GM21528 (cell line): ENCODE measurements at regions not wholly inside any gene's neighbourhood (a gene's known extent, or its start where the extent isn't known, plus 50 kb on each side); places are given as distances from the start of the nearest gene placed in this dataset.

Experiments
- ATAC-seq: cut with Tn5 transposase; IDR thresholded peaks from one replicate; pipeline ENCODE4 v1.9.1; 2021; ENCODE audit warnings: mild to moderate bottlenecking, moderate library complexity; ENCODE audit not compliant: unreplicated experiment, low FRiP score

GRCh38 chr7:23970193-23970592 is 260.2 kb downstream of the STK31 start:
- no peak for ATAC-seq

DNA sequence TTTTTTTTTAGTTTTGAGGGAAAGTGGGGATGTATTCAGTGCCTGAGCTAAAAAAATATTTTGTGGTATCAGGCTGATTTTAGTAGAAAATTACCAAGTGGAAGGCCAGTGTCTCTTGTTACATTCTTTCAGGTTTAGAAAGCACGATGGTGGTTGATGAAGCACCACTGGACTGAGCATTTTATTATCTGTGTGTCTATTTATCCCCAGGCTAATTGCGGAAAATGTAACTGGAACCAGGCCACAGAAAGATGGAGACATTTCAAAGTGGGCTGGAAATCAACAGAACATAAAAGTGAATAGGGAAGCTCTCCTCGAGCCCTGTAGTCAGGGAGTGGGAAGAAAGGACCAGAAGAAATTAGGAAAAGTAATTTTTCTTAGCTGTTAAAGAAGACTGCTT is 261.0 kb downstream of the STK31 start:
- ATAC-seq: no peak

DNA sequence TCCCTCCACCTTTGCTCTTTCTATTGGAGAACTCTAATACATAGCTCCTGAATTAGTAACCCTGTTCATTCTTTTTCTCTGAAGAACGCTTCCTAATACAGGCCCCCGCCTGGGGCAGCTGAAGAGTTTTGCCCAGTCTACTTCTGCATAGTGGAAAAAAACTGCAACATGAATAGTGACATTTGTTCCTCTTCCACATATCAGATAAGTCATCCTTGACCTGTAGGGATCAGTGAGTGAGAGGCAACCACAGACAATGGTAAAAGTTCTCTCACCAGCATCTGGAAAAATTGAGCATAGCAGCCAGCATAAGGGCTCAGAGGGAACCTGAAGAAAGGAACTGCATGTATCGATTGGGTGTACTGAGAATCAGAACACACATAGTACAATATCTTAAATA is 262.0 kb downstream of the STK31 start:
- ATAC-seq: no peak

DNA sequence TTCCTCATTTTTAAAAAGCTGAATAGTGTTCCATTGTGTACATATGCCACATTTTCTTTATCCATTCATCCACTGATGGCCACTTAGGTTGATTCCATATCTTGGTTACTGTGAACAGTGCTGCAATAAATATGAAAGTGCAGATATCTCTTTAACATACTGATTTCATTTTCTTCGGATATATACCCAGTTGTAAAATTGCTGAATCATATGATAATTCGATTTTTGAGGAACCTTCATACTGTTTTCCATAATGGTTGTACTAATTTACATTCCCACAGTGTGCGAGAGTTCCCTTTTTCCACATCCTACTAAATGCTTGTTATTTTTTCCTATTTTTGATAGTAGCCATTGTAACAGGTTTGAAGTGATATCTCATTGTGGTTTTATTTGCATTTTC is 263.2 kb downstream of the STK31 start:
- no peak for ATAC-seq

- no peak for ATAC-seq
These were observed 270.1 kb downstream of the STK31 start for GRCh38 chr7:23980081-23980480.

DNA sequence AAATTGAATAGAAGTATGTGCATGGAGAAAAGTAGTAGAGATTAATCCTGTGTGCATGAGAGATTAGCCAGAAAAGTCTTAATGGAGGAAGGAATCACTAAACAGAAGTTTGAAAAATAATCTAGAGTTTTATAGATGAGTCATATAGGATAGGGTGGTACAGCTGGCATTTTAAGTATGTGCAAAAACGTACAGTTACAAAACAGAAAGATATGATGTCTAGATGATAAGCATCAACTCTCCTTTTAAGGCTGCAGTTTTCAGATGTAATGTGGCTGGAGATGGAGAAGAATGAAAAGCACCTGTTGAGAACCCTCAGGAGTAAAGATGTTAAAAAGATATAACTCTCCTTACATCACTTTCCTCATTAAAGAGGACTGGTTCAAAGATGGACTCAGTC is 271.3 kb downstream of the STK31 start:
- no peak for ATAC-seq

GRCh38 chr7:23981758-23982157 is 271.7 kb downstream of the STK31 start:
- ATAC-seq: no peak

- no peak for ATAC-seq
These were observed 278.5 kb upstream of the NPY start for GRCh38 chr7:24005517-24005916.

GRCh38 chr7:24010495-24010894 is 273.5 kb upstream of the NPY start:
- no peak for ATAC-seq

DNA sequence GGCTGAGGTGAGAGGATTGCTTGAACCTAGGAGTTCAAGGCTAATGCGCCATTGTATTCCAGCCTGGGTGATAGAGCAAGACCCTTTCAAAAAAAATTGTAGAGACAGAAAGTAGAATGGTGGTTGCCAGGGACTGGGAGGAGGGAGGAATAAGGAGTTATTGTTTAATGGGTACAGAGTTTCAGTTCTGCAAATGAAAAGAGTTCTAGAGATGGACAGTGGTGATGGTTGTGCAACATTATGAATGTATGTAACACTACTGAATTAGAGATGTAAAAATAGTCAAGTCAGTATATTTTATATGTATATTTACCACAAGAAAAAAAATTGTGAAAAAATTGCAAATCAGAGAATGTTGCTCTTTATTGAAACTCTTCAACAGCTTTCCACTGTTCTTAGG is 266.5 kb upstream of the NPY start:
- ATAC-seq: no peak

DNA sequence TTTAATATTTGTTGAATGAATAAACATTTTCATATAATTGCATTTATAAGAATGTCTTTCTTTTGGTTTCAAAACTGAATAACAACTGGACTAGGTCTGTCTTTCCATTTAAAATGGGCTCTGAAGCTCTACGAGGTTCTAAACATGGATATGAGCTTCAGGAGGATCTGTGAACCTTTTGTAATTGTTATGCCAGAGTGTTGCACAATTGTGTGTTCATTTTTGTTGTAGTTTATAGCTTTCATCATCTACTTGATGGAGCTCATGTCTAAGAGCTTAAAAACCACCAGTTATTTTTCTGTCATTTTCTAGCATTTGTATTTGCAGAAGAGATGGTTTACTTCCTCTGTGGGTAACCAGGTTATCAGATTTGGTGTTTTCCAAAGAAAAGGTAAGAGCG is 265.7 kb upstream of the NPY start:
- no peak for ATAC-seq

DNA sequence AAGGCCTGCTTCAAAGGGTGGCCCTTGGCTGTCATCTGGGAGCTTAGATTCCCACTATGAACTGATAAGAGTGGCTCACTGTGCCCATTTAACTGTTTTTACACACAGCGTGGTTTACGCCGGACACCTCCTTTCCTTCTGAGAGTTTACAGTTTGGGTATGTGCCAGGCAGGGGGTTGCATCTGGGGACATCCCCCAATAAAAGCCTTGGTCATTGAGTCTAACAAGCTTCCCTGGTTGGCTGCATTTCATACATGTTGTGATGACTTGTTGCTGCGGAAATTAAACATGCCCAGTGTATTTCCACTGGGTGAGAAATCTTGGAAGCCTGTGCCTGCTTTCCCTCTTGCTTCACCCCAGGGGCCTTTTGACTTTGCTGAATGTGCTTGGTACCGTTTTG is 264.1 kb upstream of the NPY start:
- no peak for ATAC-seq

DNA sequence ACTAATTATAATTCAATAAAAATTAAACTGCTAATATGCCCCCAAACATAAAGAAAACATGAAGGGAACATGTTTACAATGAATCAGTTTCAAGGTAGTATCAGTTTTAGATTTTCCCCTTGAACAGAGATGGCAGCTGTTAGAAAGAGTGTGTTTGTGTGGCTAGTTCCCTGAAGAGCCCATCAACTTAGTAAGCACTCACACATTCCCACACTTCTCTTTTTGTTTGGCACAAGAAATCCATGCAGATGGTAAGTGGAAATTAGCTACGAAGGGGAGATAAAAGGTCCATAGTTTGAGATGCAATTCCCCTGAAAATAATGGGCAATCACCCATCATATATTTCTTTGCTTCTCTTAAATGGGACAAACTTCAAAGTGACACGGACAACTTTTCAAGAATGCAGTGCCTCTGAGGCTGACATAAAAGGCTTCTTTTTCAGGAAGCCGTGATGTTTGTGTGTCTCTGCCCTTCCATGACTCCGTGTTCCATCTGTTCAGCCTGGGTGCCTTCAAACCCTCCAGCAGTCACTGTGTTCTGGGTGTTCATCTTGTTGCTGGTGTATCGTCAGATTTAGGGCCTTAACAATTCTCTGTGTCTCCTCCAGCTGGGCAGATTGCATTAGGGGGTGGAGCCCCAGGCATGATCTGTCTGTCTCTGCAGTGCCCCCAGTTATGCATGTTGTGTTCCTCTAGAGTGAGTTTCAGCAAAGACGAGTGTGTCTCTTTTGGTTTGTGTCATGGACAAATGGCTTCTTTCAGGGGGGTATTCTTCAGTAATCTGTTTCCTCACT is 259.5 kb upstream of the NPY start:
- ATAC-seq: no peak

DNA sequence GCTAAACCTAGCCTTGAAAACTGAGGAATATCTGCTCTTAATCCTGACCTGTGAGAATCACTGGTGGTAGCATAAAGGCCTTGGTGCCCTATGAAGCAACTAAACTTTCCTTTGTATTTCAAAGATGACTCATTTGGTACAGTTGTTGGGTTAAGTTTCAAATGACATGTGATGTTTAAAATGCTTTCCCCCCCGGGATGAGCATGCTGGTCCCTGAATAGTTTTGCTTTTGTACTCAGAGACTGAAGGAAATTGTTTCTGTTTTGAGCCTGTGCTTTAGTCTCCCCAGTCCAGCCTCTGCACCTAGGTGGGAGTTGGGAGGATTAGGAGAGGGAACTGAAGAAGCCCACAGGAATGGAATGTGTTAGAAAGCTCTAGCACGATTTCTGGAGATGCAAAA is 258.9 kb upstream of the NPY start:
- ATAC-seq: no peak

- no peak for ATAC-seq
These were observed 258.2 kb upstream of the NPY start for GRCh38 chr7:24025765-24026164.

- ATAC-seq: no peak
These were observed 257.6 kb upstream of the NPY start for GRCh38 chr7:24026351-24026750.

DNA sequence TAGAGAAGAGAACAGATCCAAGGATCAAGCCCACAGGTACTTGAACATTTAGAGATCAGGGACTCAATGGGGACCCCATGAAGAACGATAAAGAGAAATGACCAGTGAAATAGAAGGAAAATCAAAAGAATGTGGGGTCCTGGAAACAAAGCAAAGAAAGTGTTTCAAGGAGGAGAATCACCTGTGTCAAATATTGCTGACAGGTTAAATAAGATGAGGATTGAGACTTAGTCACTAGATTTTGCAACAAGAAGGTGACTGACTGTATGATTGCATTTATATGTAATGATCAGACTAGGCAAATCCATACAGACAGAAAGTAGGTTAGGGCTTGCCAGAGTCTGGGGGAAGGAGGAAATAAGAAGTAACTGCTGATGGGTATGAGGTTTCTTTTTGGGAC is 254.9 kb upstream of the NPY start:
- no peak for ATAC-seq

DNA sequence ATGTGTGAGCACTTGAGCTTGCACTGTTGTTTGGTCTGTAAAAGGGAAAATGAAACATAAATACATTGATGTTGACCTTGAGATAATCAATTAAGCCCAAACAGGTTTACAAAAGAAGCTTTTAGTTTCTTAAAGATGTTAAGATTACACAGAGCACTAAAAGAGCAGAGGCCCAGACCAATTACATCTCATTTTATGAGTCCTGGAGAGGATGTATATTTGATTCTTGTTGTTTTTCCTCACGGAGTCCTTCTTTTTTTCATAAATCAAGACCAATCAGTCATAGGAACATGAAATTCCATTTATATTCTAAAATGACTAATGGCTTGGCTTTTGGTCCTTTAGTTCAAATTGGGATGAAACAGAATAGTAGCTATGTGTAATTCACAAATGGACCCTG is 249.7 kb upstream of the NPY start:
- ATAC-seq: no peak

DNA sequence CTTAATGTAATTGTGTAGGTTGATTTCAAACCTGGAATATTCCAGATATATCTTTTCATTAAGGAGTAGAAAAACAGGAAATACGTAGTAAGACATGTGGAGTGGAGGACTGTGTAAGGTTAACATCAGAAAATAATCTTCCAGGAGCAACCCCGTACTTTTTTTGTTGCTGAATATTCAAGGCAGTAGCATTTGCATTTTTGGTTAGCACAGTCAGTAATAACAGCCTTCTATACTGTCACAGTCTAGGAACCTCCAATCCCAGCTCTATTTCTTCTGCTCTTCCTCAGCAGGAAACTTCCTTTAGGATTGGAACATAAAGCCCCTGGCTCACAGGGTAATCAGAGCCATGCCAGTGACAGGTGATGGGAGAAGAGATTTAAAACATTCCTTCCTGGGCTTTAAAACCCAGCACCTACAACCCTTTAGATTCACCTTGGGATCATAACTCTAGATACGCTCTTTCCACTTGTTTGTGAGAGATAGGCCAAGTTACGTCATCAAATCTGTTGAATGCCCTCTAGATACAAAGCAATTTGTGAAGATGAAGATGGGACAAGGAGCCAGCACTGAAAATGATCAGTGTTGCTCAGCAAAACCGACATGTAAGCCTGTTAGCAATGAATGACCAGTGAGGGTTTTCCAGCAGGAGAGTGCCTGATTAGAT is 248.5 kb upstream of the NPY start:
- ATAC-seq: no peak

DNA sequence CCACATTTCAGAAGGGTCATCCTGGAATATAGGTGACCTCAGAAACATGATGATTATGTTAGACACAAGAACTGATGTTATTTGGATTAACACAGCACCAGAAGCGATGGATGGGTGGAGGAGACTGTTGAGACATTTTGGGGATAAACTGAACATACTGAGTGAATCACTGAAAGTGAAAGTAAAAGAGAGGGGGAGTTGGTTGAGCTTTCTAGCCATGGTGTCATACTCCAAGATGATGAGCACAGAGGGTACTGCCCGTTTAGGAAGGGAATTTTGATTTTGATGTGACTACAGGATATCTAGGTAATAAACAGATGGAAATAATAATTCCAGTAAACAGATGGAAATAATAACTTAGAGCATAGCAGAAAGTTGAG is 248.0 kb upstream of the NPY start:
- no peak for ATAC-seq

- no peak for ATAC-seq
These were observed 245.0 kb upstream of the NPY start for GRCh38 chr7:24038993-24039392.

DNA sequence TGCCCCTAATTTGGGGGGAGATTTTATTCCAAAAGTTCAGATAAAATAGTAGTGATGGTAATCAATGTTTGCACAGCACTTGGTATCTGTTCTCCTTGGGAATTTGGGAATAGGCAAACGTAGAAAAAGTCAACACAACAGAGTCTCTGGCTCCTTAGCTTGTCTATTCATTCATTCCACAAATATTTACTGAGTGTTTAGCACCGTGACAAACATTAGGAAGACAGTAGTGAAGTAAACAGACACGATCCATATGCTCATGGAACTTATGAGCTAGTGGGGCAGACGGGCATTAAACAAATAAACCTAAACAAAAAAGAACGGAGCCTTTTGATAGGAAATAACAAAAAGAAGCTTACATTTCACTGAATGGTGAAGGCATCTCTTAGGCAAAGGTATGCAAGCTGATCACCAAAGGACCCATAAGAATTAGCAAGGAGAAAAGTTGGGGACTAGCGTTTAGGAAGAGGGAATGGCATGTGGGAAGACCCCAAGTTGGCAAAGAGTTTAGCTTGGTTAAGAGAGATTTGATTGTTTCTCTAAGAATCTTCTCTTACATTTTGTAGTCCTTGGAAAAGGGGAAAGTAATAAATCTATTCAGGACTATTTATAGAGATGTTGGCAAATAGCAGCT is 243.9 kb upstream of the NPY start:
- ATAC-seq: no peak
